Pancreas (tissue), 10 donors: ENCODE measurements at regions not wholly inside any gene's neighbourhood (a gene's known extent, or its start where the extent isn't known, plus 50 kb on each side); places are given as distances from the start of the nearest gene placed in this dataset.

Experiments
- ATAC-seq, 4 donors: fragments of 200-7000 bp; cut with Tn5 transposase; one replicate each; pipeline versions ENCODE4 v1.8.0 to v1.9.1; 2020; ENCODE audit warnings: mild to moderate bottlenecking in 4 of 4, moderate library complexity in 4 of 4
- DNase-seq, 6 donors: peaks; one replicate each; pipeline ENCODE4 v3.0.0-alpha.2; 2020
- FAIRE-seq: peaks from 2 replicates; lab custom pipeline; 2012; peaks lifted over from hg19 to GRCh38; lab: Jason Lieb, UNC
- H3K27ac ChIP-seq, 4 donors: fragments of 200-600 bp; sonication (generic); 1 replicate in 3 of 4; 2 replicates in 1 of 4; pipeline versions ENCODE4 v1.5.0 to v1.8.0; 2020
- H3K27me3 ChIP-seq, 4 donors: fragments of 200-600 bp; one replicate each; pipeline ENCODE4 v1.8.0; 2021
- H3K36me3 ChIP-seq, 3 donors: fragments of 200-600 bp; sonication (generic) in 1 of 3; one replicate each; pipeline versions ENCODE4 v1.5.0 to v1.8.0; 2020 to 2021
- H3K4me1 ChIP-seq, 3 donors: fragments of 200-600 bp; one replicate each; pipeline ENCODE4 v1.8.0; 2021
- H3K4me3 ChIP-seq, 4 donors: fragments of 200-600 bp; sonication (generic) in 2 of 4; one replicate each; pipeline versions ENCODE4 v1.5.0 to v1.8.0; 2020 to 2021
- H3K9me3 ChIP-seq, 4 donors: fragments of 200-600 bp; one replicate each; pipeline ENCODE4 v1.8.0; 2021
- CTCF ChIP-seq, 4 donors: fragments of 200-600 bp; sonication (generic) in 3 of 4; IDR thresholded peaks; one replicate each; pipeline versions ENCODE4 v1.5.0 to v1.8.0; 2021; ENCODE audit warnings: antibody characterized with exemption in 4 of 4
- WGBS, 2 donors: extraction: QIAGEN DNeasy Blood & Tissue Kit; methylation state at CpG; one replicate each; pipeline ENCODE4 v1.1.7; 2013; 5-methylcytosine and 5-hydroxymethylcytosine counted together
- intact Hi-C, 3 donors: fragments of 100-400 bp; cut with DNase I; formaldehyde crosslinking; loops; one replicate each; pipeline versions ENCODE4 v1.11.1 to v1.14.2; 2022
- donor health status: healthy with polysubstance abuse.
- donor health status: DM: no; HTN: no; CAD: no; lungs with moderate emphysema.
- donor health status: DM: no; HTN: no; CAD: no.
- donor health status: control.
- donor health status: control.
- donor health status: Bipolar disorder and iron deficiency.
- donor health status: DM: yes; HTN: yes; CAD: no.
- donor health status: DM: no; HTN: no; CAD: no.
- donor health status: DM: no; HTN: no; CAD: no.
- donor health status: DM: yes; HTN: yes; CAD: no.

DNA sequence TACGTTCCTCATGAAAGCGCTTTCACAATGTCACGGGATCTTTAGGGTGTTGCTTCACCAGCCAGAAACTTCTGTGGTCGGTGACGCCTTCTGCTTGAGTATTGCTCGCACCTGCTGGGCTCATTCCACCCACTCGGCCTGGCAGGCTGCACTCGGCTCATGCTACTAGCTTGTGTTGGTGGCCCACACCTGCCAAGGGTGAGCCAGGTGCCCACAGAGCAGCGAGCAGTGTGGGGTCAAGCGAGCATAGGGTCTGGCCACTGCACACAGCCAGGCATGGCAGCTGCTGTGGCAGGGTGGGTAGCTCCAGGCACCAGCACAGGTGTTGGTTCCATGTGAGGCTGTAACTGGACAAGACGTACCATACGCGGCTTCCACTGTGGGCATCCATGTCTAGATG, 202.9 kb upstream of the CADM2 start:
- no peak for ATAC-seq

GRCh38 chr3:84759361-84759760, 199.4 kb upstream of the CADM2 start:
- peak; percentile 30 to 84 (median 64) for DNase-seq
- TF ChIP-seq CTCF (IDR thresholded peaks at IDR 0.05) = no peak
- Histone ChIP-seq H3K9me3 (no peaks in the 10 kb centered on the region), H3K27ac (no peak overlapping the region), H3K4me3 (no peak overlapping the region), H3K4me1 (no peaks in the 10 kb centered on the region), H3K27me3 (no peaks in the 10 kb centered on the region), H3K36me3 (no peaks in the 10 kb centered on the region)
- intact Hi-C loops = no loop called here
- WGBS, 2 donors = 38 to 48% methylated on average over 4 of the region's 4 CpGs
- FAIRE-seq = no peak
- peak; percentile 74 to 96 (median 91) for ATAC-seq

More for the DNA sequence above, 202.9 kb upstream of the CADM2 start:
- intact Hi-C loops = no loop called here
- no peak overlapping the region for H3K4me3 ChIP-seq
- DNase-seq (peak in 2 of 6 donors; percentile 43 to 45), FAIRE-seq (no peak)
- no peak for TF ChIP-seq CTCF (IDR thresholded peaks at IDR 0.05)
- no peaks in the 10 kb centered on the region for H3K27me3 ChIP-seq
- 75 to 91% methylated on average over 13 of the region's 13 CpGs for WGBS, 2 donors
- no peaks in the 10 kb centered on the region for H3K36me3 ChIP-seq
- H3K4me1 ChIP-seq = no peaks in the 10 kb centered on the region
- H3K9me3 ChIP-seq = no peaks in the 10 kb centered on the region
- H3K27ac ChIP-seq = no peak overlapping the region

DNA sequence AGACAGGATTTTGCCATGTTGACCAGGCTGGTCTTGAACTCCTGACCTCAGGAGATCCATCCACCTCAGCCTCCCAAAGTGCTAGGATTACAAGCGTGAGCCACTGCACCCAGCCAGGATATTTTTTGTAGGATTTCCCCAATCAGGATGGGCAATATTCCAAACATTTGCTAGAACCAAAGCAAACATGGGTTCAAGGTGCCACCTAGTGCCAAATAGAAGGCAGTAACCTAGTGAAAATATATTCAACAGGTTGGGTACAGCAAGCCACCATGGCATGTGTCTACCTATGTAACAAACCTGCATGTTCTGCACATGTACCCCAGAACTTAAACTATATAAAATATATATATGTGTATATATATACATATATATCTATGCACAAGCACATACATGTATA, 185.9 kb upstream of the CADM2 start:
- Histone ChIP-seq H3K27ac (no peak overlapping the region), H3K4me3 (no peak overlapping the region), H3K27me3 (no peaks in the 10 kb centered on the region), H3K36me3 (no peaks in the 10 kb centered on the region), H3K4me1 (no peaks in the 10 kb centered on the region), H3K9me3 (no peaks in the 10 kb centered on the region)
- ATAC-seq (peak in 3 of 4 donors; percentile 47 to 85 (median 78)), DNase-seq (peak in 2 of 6 donors; percentile 13 to 37), FAIRE-seq (no peak)
- no peak for TF ChIP-seq CTCF (IDR thresholded peaks at IDR 0.05)
- 19 to 20% methylated on average over 1 of the region's 1 CpG for WGBS, 2 donors
- intact Hi-C loops = no loop called here

DNA sequence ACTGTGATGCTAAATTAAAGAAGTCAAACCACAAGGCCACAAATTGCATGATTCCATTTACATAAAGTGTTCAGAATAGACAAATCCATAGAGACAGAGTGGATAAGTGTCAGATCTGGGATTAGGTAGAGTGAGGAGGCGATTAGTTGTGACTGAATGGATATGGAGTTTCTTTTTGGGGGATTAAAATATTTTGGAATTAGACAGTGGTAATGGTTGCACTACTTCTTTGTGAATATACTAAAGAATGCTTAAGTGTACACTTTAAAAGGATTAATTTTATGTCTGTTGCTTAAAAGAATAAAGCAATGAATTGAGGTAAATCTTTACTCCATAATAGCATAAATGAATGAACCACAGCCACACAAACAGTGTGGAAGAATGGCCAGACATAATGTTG, 175.5 kb upstream of the CADM2 start:
- ATAC-seq = no peak
- 67 to 75% methylated on average over 1 of the region's 1 CpG for WGBS, 2 donors
- Histone ChIP-seq H3K36me3 (no peaks in the 10 kb centered on the region), H3K27me3 (no peaks in the 10 kb centered on the region), H3K4me1 (no peaks in the 10 kb centered on the region), H3K9me3 (no peaks in the 10 kb centered on the region), H3K27ac (no peak overlapping the region), H3K4me3 (no peak overlapping the region)
- DNase-seq = no peak
- TF ChIP-seq CTCF (IDR thresholded peaks at IDR 0.05) = no peak
- FAIRE-seq = no peak
- intact Hi-C loops = no loop called here

DNA sequence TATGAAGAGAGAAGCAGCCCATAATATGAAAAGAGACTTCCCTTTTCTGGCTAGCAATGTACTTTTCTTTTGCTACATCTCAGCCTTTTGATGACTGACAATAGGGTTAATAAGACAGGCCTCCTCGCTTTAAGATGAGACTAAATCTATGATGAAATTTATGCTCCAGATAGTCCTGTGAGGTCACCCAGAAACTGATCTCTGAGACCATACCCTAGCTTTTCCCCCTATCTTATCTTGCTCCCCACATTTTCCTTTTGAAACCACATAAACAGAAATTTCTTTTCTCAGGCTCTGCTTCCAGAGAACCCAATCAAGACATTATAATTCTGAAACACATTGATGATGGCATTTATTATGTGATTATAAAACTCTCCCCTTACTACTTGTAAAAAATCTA, 168.8 kb upstream of the CADM2 start:
- ATAC-seq = no peak
- no peak overlapping the region for H3K4me3 ChIP-seq
- DNase-seq = no peak
- 49 to 68% methylated on average over 1 of the region's 1 CpG for WGBS, 2 donors
- H3K4me1 ChIP-seq = no peaks in the 10 kb centered on the region
- no peaks in the 10 kb centered on the region for H3K9me3 ChIP-seq
- TF ChIP-seq CTCF (IDR thresholded peaks at IDR 0.05) = no peak
- H3K36me3 ChIP-seq = no peaks in the 10 kb centered on the region
- intact Hi-C loops = no loop called here
- FAIRE-seq = no peak
- H3K27ac ChIP-seq = no peak overlapping the region
- no peaks in the 10 kb centered on the region for H3K27me3 ChIP-seq
